ENCODE measurements at regions not wholly inside any gene's neighbourhood (a gene's known extent, or its start where the extent isn't known, plus 50 kb on each side); places are given as distances from the start of the nearest gene placed in this dataset.

DNA sequence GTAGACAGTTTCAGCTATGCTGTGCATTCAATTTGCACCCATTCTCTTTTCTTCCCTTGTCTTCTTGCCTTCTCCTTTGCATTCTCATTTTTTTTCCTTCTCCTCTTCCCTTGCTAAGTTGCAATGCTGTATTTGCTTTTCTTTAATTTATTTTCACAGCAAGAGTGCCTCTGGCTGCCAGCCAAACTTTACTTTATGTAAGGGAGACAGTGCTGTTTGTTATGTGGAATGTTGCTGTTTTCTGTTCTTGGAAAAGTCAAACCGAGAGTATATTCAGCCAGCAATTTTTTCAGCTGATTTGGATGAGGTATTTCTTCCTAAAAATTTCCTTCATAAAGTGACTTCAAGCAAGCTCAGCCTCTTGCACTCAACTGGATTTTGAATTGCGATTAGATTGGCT is 1293.4 kb downstream of the ARAP2 start:
- TF ChIP-seq CREB1 (IDR thresholded peaks at IDR 0.05): no peak
- no peak for TF ChIP-seq POLR2A (IDR thresholded peaks at IDR 0.05; ENCODE audit: control extremely low read depth in 1 of 2, low read depth in 2 of 2, low read length in 2 of 2)
- TF ChIP-seq EZH2 (IDR thresholded peaks at IDR 0.05; ENCODE audit: low read depth, low read length, severe bottlenecking): no peak
- TF ChIP-seq FOSL1 (IDR thresholded peaks at IDR 0.05; ENCODE audit: insufficient read depth, low read depth, low read length): no peak
- no peak for TF ChIP-seq CBX5 (IDR thresholded peaks at IDR 0.05; ENCODE audit: low read depth, low read length)
- TF ChIP-seq, protein P1, sequence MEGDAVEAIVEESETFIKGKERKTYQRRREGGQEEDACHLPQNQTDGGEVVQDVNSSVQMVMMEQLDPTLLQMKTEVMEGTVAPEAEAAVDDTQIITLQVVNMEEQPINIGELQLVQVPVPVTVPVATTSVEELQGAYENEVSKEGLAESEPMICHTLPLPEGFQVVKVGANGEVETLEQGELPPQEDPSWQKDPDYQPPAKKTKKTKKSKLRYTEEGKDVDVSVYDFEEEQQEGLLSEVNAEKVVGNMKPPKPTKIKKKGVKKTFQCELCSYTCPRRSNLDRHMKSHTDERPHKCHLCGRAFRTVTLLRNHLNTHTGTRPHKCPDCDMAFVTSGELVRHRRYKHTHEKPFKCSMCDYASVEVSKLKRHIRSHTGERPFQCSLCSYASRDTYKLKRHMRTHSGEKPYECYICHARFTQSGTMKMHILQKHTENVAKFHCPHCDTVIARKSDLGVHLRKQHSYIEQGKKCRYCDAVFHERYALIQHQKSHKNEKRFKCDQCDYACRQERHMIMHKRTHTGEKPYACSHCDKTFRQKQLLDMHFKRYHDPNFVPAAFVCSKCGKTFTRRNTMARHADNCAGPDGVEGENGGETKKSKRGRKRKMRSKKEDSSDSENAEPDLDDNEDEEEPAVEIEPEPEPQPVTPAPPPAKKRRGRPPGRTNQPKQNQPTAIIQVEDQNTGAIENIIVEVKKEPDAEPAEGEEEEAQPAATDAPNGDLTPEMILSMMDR (IDR thresholded peaks at IDR 0.05; ENCODE audit: control extremely low read depth in 1 of 3, insufficient read depth in 1 of 3, low read depth in 1 of 3, low read length in 3 of 3): no peak
- TF ChIP-seq TEAD4 (IDR thresholded peaks at IDR 0.05; ENCODE audit: low read depth, low read length): no peak
